NT2/D1 (cell line): ENCODE measurements at regions not wholly inside any gene's neighbourhood (a gene's known extent, or its start where the extent isn't known, plus 50 kb on each side); places are given as distances from the start of the nearest gene placed in this dataset.
"Not testable (repeated sequence)": the region's sequence is repeated elsewhere in the genome, so short reads cannot be mapped to it uniquely, and the experiment has no call there.

Experiments used
- DNase-seq: peaks from one replicate; pipeline ENCODE4 v3.0.0-alpha.2; 2011; ENCODE audit warnings: low read depth, low spot score
- H3K27me3 ChIP-seq: 2 replicates; pipeline ENCODE4 v1.6.0; 2011; ENCODE audit warnings: mild to moderate bottlenecking; ENCODE audit not compliant: insufficient read length, insufficient read depth
- H3K36me3 ChIP-seq: 2 replicates; pipeline ENCODE4 v1.6.1; 2011; ENCODE audit warnings: mild to moderate bottlenecking, low read length, mixed read lengths; ENCODE audit not compliant: insufficient read depth, insufficient read length
- H3K4me1 ChIP-seq: 2 replicates; pipeline ENCODE4 v1.5.1; 2011; ENCODE audit not compliant: insufficient read depth, insufficient read length
- H3K4me3 ChIP-seq: 2 replicates; pipeline ENCODE4 v1.5.1; 2011; ENCODE audit warnings: low read depth; ENCODE audit not compliant: insufficient read length
- H3K9ac ChIP-seq: 2 replicates; pipeline ENCODE4 v1.6.0; 2011; ENCODE audit warnings: low read depth; ENCODE audit not compliant: insufficient read length
- H3K9me3 ChIP-seq: 2 replicates; pipeline ENCODE4 v1.5.1; 2011; ENCODE audit warnings: mild to moderate bottlenecking, low read length; ENCODE audit not compliant: insufficient read depth
- SUZ12 ChIP-seq: IDR thresholded peaks from 2 replicates; pipeline ENCODE4 v1.6.1; 2011; ENCODE audit not compliant: insufficient read length, insufficient read depth; ENCODE audit errors: extremely low read depth
- YY1 ChIP-seq: IDR thresholded peaks from 2 replicates; pipeline ENCODE4 v1.6.1; 2011; ENCODE audit not compliant: insufficient read length, insufficient read depth
- ZNF274 ChIP-seq: IDR thresholded peaks from 2 replicates; pipeline ENCODE4 v1.6.1; 2011; ENCODE audit warnings: mild to moderate bottlenecking, low read depth, low read length

- no peak for DNase-seq
- Histone ChIP-seq H3K36me3 (no peaks in the 10 kb centered on the region), H3K9ac (no peak overlapping the region), H3K9me3 (no peaks in the 10 kb centered on the region), H3K4me3 (no peak overlapping the region), H3K27me3 (no peaks in the 10 kb centered on the region), H3K4me1 (no peaks in the 10 kb centered on the region)
- TF ChIP-seq ZNF274 (no peak), SUZ12 (no peak), YY1 (no peak)
Measured at GRCh38 chr18:8519102-8519501, 90.1 kb upstream of the RAB12 start.

GRCh38 chr18:8520266-8520665, 89.0 kb upstream of the RAB12 start:
- Histone ChIP-seq H3K9ac (no peak overlapping the region), H3K36me3 (no peaks in the 10 kb centered on the region), H3K4me3 (no peak overlapping the region), H3K4me1 (no peaks in the 10 kb centered on the region), H3K27me3 (no peaks in the 10 kb centered on the region), H3K9me3 (no peaks in the 10 kb centered on the region)
- no peak for DNase-seq
- TF ChIP-seq SUZ12, result no peak
- no peak for TF ChIP-seq YY1
- no peak for TF ChIP-seq ZNF274

GRCh38 chr18:8522756-8523155, 86.5 kb upstream of the RAB12 start:
- Histone ChIP-seq H3K4me1 (no peaks in the 10 kb centered on the region), H3K27me3 (no peaks in the 10 kb centered on the region), H3K4me3 (no peak overlapping the region), H3K9ac (no peak overlapping the region), H3K36me3 (no peaks in the 10 kb centered on the region), H3K9me3 (no peaks in the 10 kb centered on the region)
- TF ChIP-seq ZNF274 (no peak), YY1 (no peak), SUZ12 (no peak)
- no peak for DNase-seq

GRCh38 chr18:8525692-8526091, 83.5 kb upstream of the RAB12 start:
- no peaks in the 10 kb centered on the region for H3K36me3 ChIP-seq
- no peak for TF ChIP-seq YY1
- no peak for TF ChIP-seq SUZ12
- TF ChIP-seq ZNF274, result no peak
- no peak overlapping the region for H3K4me3 ChIP-seq
- no peaks in the 10 kb centered on the region for H3K4me1 ChIP-seq
- H3K9ac ChIP-seq, result no peak overlapping the region
- peaks cover 4% of the 10 kb centered on the region for H3K9me3 ChIP-seq
- DNase-seq, result no peak
- H3K27me3 ChIP-seq, result no peaks in the 10 kb centered on the region

- peaks cover 11% of the 10 kb centered on the region for H3K9me3 ChIP-seq
- H3K36me3 ChIP-seq, result no peaks in the 10 kb centered on the region
- no peak overlapping the region for H3K9ac ChIP-seq
- H3K27me3 ChIP-seq, result no peaks in the 10 kb centered on the region
- no peak overlapping the region for H3K4me3 ChIP-seq
- no peaks in the 10 kb centered on the region for H3K4me1 ChIP-seq
- no peak for DNase-seq
- TF ChIP-seq SUZ12 (no peak), ZNF274 (no peak), YY1 (no peak)
Measured at GRCh38 chr18:8526332-8526731, 82.9 kb upstream of the RAB12 start.

GRCh38 chr18:8529609-8530008, 79.6 kb upstream of the RAB12 start:
- no peaks in the 10 kb centered on the region for H3K36me3 ChIP-seq
- no peak overlapping the region for H3K4me3 ChIP-seq
- DNase-seq, result no peak
- H3K9ac ChIP-seq, result no peak overlapping the region
- H3K9me3 ChIP-seq, result peaks cover 14% of the 10 kb centered on the region
- no peaks in the 10 kb centered on the region for H3K4me1 ChIP-seq
- TF ChIP-seq YY1, result no peak
- no peak for TF ChIP-seq ZNF274
- TF ChIP-seq SUZ12, result no peak
- no peaks in the 10 kb centered on the region for H3K27me3 ChIP-seq

- H3K27me3 ChIP-seq, H3K9ac ChIP-seq, H3K4me3 ChIP-seq, H3K4me1 ChIP-seq, H3K36me3 ChIP-seq, DNase-seq: not testable (repeated sequence)
- H3K9me3 ChIP-seq, result peaks cover 14% of the 10 kb centered on the region
Measured at GRCh38 chr18:8531084-8531483, 78.2 kb upstream of the RAB12 start.

GRCh38 chr18:8536231-8536630, 73.0 kb upstream of the RAB12 start:
- no peaks in the 10 kb centered on the region for H3K27me3 ChIP-seq
- no peaks in the 10 kb centered on the region for H3K4me1 ChIP-seq
- H3K9ac ChIP-seq, result no peak overlapping the region
- DNase-seq, result no peak
- no peak overlapping the region for H3K4me3 ChIP-seq
- H3K9me3 ChIP-seq, result peaks cover 4% of the 10 kb centered on the region; the same call in 1 of the 2 replicates
- no peak for TF ChIP-seq SUZ12
- no peak for TF ChIP-seq ZNF274
- no peak for TF ChIP-seq YY1
- H3K36me3 ChIP-seq, result no peaks in the 10 kb centered on the region
